ENCODE measurements at regions not wholly inside any gene's neighbourhood (a gene's known extent, or its start where the extent isn't known, plus 50 kb on each side); places are given as distances from the start of the nearest gene placed in this dataset.

- TF ChIP-seq, protein P1, sequence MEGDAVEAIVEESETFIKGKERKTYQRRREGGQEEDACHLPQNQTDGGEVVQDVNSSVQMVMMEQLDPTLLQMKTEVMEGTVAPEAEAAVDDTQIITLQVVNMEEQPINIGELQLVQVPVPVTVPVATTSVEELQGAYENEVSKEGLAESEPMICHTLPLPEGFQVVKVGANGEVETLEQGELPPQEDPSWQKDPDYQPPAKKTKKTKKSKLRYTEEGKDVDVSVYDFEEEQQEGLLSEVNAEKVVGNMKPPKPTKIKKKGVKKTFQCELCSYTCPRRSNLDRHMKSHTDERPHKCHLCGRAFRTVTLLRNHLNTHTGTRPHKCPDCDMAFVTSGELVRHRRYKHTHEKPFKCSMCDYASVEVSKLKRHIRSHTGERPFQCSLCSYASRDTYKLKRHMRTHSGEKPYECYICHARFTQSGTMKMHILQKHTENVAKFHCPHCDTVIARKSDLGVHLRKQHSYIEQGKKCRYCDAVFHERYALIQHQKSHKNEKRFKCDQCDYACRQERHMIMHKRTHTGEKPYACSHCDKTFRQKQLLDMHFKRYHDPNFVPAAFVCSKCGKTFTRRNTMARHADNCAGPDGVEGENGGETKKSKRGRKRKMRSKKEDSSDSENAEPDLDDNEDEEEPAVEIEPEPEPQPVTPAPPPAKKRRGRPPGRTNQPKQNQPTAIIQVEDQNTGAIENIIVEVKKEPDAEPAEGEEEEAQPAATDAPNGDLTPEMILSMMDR (IDR thresholded peaks at IDR 0.05) = no peak
- no peak for TF ChIP-seq POLR2A (IDR thresholded peaks at IDR 0.05)
Observed at GRCh38 chr13:85260896-85261295, 538.3 kb downstream of the SLITRK6 start.

All from adrenal gland (tissue), 5 donors.